ENCODE measurements at regions not wholly inside any gene's neighbourhood (a gene's known extent, or its start where the extent isn't known, plus 50 kb on each side); places are given as distances from the start of the nearest gene placed in this dataset.

- H3K9me2 ChIP-seq (ENCODE audit: low read depth, low read length): no peaks in the 10 kb centered on the region
- no peak overlapping the region for H3K4me2 ChIP-seq (ENCODE audit: low read length)
- no peaks in the 10 kb centered on the region for H3K79me2 ChIP-seq (ENCODE audit: insufficient read depth, low read length)
- no peaks in the 10 kb centered on the region for H3K4me1 ChIP-seq (ENCODE audit: insufficient read depth, low read length, severe bottlenecking)
- TF ChIP-seq EZH2 (IDR thresholded peaks at IDR 0.05; ENCODE audit: borderline replicate concordance, low read length) (no peak), CTCF (IDR thresholded peaks at IDR 0.05; ENCODE audit: low read length) (no peak)
- H3K9me3 ChIP-seq (ENCODE audit: low read length): no peaks in the 10 kb centered on the region
- no peaks in the 10 kb centered on the region for H3K36me3 ChIP-seq (ENCODE audit: insufficient read depth, low read length)
- no peaks in the 10 kb centered on the region for H4K20me1 ChIP-seq (ENCODE audit: insufficient read depth, low read length)
- no peaks in the 10 kb centered on the region for H3F3A ChIP-seq (ENCODE audit: insufficient read depth, low read length)
- H3K27me3 ChIP-seq (ENCODE audit: insufficient read depth, low read length): no peaks in the 10 kb centered on the region
- no peak overlapping the region for H3K27ac ChIP-seq (ENCODE audit: low read depth, low read length, poor library complexity, severe bottlenecking)
- no peak overlapping the region for H2AFZ ChIP-seq (ENCODE audit: low read length)
- no peak overlapping the region for H3K9ac ChIP-seq (ENCODE audit: low read length)
- H3K4me3 ChIP-seq (ENCODE audit: low read depth, low read length, poor library complexity, severe bottlenecking): no peak overlapping the region
These were observed 118.0 kb upstream of the MARCKS start for GRCh38 chr6:113739041-113739655.

GRCh38 chr6:113741651-113742050 lies 115.5 kb upstream of the MARCKS start:
- Histone ChIP-seq H3K9ac (ENCODE audit: low read length) (no peak overlapping the region), H3K36me3 (ENCODE audit: insufficient read depth, low read length) (no peaks in the 10 kb centered on the region), H3K4me1 (ENCODE audit: insufficient read depth, low read length, severe bottlenecking) (no peaks in the 10 kb centered on the region), H3K27ac (ENCODE audit: low read depth, low read length, poor library complexity, severe bottlenecking) (no peak overlapping the region), H2AFZ (ENCODE audit: low read length) (no peak overlapping the region), H3K27me3 (ENCODE audit: insufficient read depth, low read length) (no peaks in the 10 kb centered on the region), H3K9me2 (ENCODE audit: low read depth, low read length) (no peaks in the 10 kb centered on the region), H3K9me3 (ENCODE audit: low read length) (no peaks in the 10 kb centered on the region), H3K79me2 (ENCODE audit: insufficient read depth, low read length) (no peaks in the 10 kb centered on the region), H3K4me2 (ENCODE audit: low read length) (no peak overlapping the region), H4K20me1 (ENCODE audit: insufficient read depth, low read length) (no peaks in the 10 kb centered on the region), H3F3A (ENCODE audit: insufficient read depth, low read length) (no peaks in the 10 kb centered on the region), H3K4me3 (ENCODE audit: low read depth, low read length, poor library complexity, severe bottlenecking) (no peak overlapping the region)
- no peak for TF ChIP-seq EZH2 (IDR thresholded peaks at IDR 0.05; ENCODE audit: borderline replicate concordance, low read length)
- TF ChIP-seq CTCF (IDR thresholded peaks at IDR 0.05; ENCODE audit: low read length): no peak

GRCh38 chr6:113742342-113742741 lies 114.8 kb upstream of the MARCKS start:
- no peak overlapping the region for H3K4me3 ChIP-seq (ENCODE audit: low read depth, low read length, poor library complexity, severe bottlenecking)
- no peaks in the 10 kb centered on the region for H3K9me2 ChIP-seq (ENCODE audit: low read depth, low read length)
- H3K27me3 ChIP-seq (ENCODE audit: insufficient read depth, low read length): no peaks in the 10 kb centered on the region
- no peaks in the 10 kb centered on the region for H4K20me1 ChIP-seq (ENCODE audit: insufficient read depth, low read length)
- no peak overlapping the region for H3K27ac ChIP-seq (ENCODE audit: low read depth, low read length, poor library complexity, severe bottlenecking)
- no peaks in the 10 kb centered on the region for H3K36me3 ChIP-seq (ENCODE audit: insufficient read depth, low read length)
- no peak overlapping the region for H3K4me2 ChIP-seq (ENCODE audit: low read length)
- H3K9ac ChIP-seq (ENCODE audit: low read length): no peak overlapping the region
- H3K79me2 ChIP-seq (ENCODE audit: insufficient read depth, low read length): no peaks in the 10 kb centered on the region
- no peaks in the 10 kb centered on the region for H3K4me1 ChIP-seq (ENCODE audit: insufficient read depth, low read length, severe bottlenecking)
- H3F3A ChIP-seq (ENCODE audit: insufficient read depth, low read length): no peaks in the 10 kb centered on the region
- TF ChIP-seq EZH2 (IDR thresholded peaks at IDR 0.05; ENCODE audit: borderline replicate concordance, low read length) (no peak), CTCF (IDR thresholded peaks at IDR 0.05; ENCODE audit: low read length) (no peak)
- no peak overlapping the region for H2AFZ ChIP-seq (ENCODE audit: low read length)
- H3K9me3 ChIP-seq (ENCODE audit: low read length): no peaks in the 10 kb centered on the region
